ENCODE measurements at regions not wholly inside any gene's neighbourhood (a gene's known extent, or its start where the extent isn't known, plus 50 kb on each side); places are given as distances from the start of the nearest gene placed in this dataset.

- Histone ChIP-seq H3K27ac (ENCODE audit: low read depth in 1 of 2, low read length in 2 of 2) (no peak overlapping the region), H4K20me1 (ENCODE audit: insufficient read depth, low read length) (no peaks in the 10 kb centered on the region), H2AFZ (ENCODE audit: insufficient read depth, low read depth, low read length, poor library complexity, severe bottlenecking) (no peak overlapping the region), H3K4me1 (ENCODE audit: control insufficient read depth in 1 of 2, insufficient read depth in 2 of 2, low read length in 2 of 2) (no peaks in the 10 kb centered on the region), H3K4me3 (replicated peaks in 1 of 3; ENCODE audit: low read depth in 2 of 3, low read length in 3 of 3) (no peak overlapping the region), H3K27me3 (ENCODE audit: control insufficient read depth in 2 of 2, insufficient read depth in 2 of 2, low read length in 2 of 2) (no peaks in the 10 kb centered on the region), H3K79me2 (ENCODE audit: insufficient read depth, low read length) (no peaks in the 10 kb centered on the region), H3K9me3 (replicated peaks in 1 of 2; ENCODE audit: control insufficient read depth in 1 of 2, insufficient read depth in 1 of 2, low read length in 2 of 2) (peaks cover 3 to 8% of the 10 kb centered on the region in 2 donors), H3K9ac (ENCODE audit: insufficient read depth, low read length, poor library complexity, severe bottlenecking) (no peak overlapping the region), H3K36me3 (replicated peaks in 1 of 2; ENCODE audit: control insufficient read depth in 1 of 2, insufficient read depth in 2 of 2, low read length in 2 of 2) (no peaks in the 10 kb centered on the region), H3K4me2 (replicated peaks; ENCODE audit: extremely low read depth, low read length, poor library complexity, severe bottlenecking) (no peak overlapping the region)
- WGBS (ENCODE audit: insufficient coverage) = 80% methylated on average over 1 of the region's 3 CpGs
- no peak for TF ChIP-seq CTCF (IDR thresholded peaks at IDR 0.05)
- Mint-ChIP-seq H3K4me3 (no peak overlapping the region), H3K27ac (no peak overlapping the region), H3K36me3 (no peaks in the 10 kb centered on the region), H3K4me1 (no peaks in the 10 kb centered on the region), H3K9me3 (peaks cover 0 to 3% (median 1%) of the 10 kb centered on the region in 7 donors), H3K27me3 (ENCODE audit: low read depth in 3 of 3) (no peaks in the 10 kb centered on the region)
- no peak for DNase-seq
- intact Hi-C loops (cut with micrococcal nuclease) = no loop called here
Measured at GRCh38 chr1:95396557-95396956, 162.5 kb downstream of the RWDD3 start.

- peaks cover 17 to 23% of the 10 kb centered on the region in 2 donors for H3K9me3 ChIP-seq (replicated peaks in 1 of 2; ENCODE audit: control insufficient read depth in 1 of 2, insufficient read depth in 1 of 2, low read length in 2 of 2)
- H4K20me1 ChIP-seq (ENCODE audit: insufficient read depth, low read length) = no peaks in the 10 kb centered on the region
- intact Hi-C loops (cut with micrococcal nuclease) = no loop called here
- no peaks in the 10 kb centered on the region for H3K4me1 Mint-ChIP-seq
- H3K4me2 ChIP-seq (replicated peaks; ENCODE audit: extremely low read depth, low read length, poor library complexity, severe bottlenecking) = no peak overlapping the region
- DNase-seq = no peak
- H3K27me3 Mint-ChIP-seq (ENCODE audit: low read depth in 3 of 3) = peaks cover 0 to 2% (median 0%) of the 10 kb centered on the region in 3 donors
- no peak overlapping the region for H3K4me3 ChIP-seq (replicated peaks in 1 of 3; ENCODE audit: low read depth in 2 of 3, low read length in 3 of 3)
- H3K4me1 ChIP-seq (ENCODE audit: control insufficient read depth in 1 of 2, insufficient read depth in 2 of 2, low read length in 2 of 2) = no peaks in the 10 kb centered on the region
- no peak overlapping the region for H2AFZ ChIP-seq (ENCODE audit: insufficient read depth, low read depth, low read length, poor library complexity, severe bottlenecking)
- H3K36me3 Mint-ChIP-seq = no peaks in the 10 kb centered on the region
- no peaks in the 10 kb centered on the region for H3K79me2 ChIP-seq (ENCODE audit: insufficient read depth, low read length)
- TF ChIP-seq CTCF (IDR thresholded peaks at IDR 0.05) = no peak
- no peak overlapping the region for H3K27ac ChIP-seq (ENCODE audit: low read depth in 1 of 2, low read length in 2 of 2)
- H3K27ac Mint-ChIP-seq = no peak overlapping the region
- no peak overlapping the region for H3K4me3 Mint-ChIP-seq
- no peak overlapping the region for H3K9ac ChIP-seq (ENCODE audit: insufficient read depth, low read length, poor library complexity, severe bottlenecking)
- peaks cover 5 to 21% (median 13%) of the 10 kb centered on the region in 7 donors for H3K9me3 Mint-ChIP-seq
- H3K27me3 ChIP-seq (ENCODE audit: control insufficient read depth in 2 of 2, insufficient read depth in 2 of 2, low read length in 2 of 2) = no peaks in the 10 kb centered on the region
- no CpG with 5 or more reads among the region's 2 CpGs for WGBS (ENCODE audit: insufficient coverage)
- no peaks in the 10 kb centered on the region for H3K36me3 ChIP-seq (replicated peaks in 1 of 2; ENCODE audit: control insufficient read depth in 1 of 2, insufficient read depth in 2 of 2, low read length in 2 of 2)
Measured at GRCh38 chr1:95402780-95403179, 168.8 kb downstream of the RWDD3 start.

All from CD14-positive monocyte (primary cell).